Pancreas (tissue), 10 donors: ENCODE measurements at regions not wholly inside any gene's neighbourhood (a gene's known extent, or its start where the extent isn't known, plus 50 kb on each side); places are given as distances from the start of the nearest gene placed in this dataset.

Experiments
- ATAC-seq, 4 donors: fragments of 200-7000 bp; cut with Tn5 transposase; one replicate each; pipeline versions ENCODE4 v1.8.0 to v1.9.1; 2020; ENCODE audit warnings: mild to moderate bottlenecking in 4 of 4, moderate library complexity in 4 of 4
- DNase-seq, 6 donors: peaks; one replicate each; pipeline ENCODE4 v3.0.0-alpha.2; 2020
- FAIRE-seq: peaks from 2 replicates; lab custom pipeline; 2012; peaks lifted over from hg19 to GRCh38; lab: Jason Lieb, UNC
- H3K27ac ChIP-seq, 4 donors: fragments of 200-600 bp; sonication (generic); 1 replicate in 3 of 4; 2 replicates in 1 of 4; pipeline versions ENCODE4 v1.5.0 to v1.8.0; 2020
- H3K27me3 ChIP-seq, 4 donors: fragments of 200-600 bp; one replicate each; pipeline ENCODE4 v1.8.0; 2021
- H3K36me3 ChIP-seq, 3 donors: fragments of 200-600 bp; sonication (generic) in 1 of 3; one replicate each; pipeline versions ENCODE4 v1.5.0 to v1.8.0; 2020 to 2021
- H3K4me1 ChIP-seq, 3 donors: fragments of 200-600 bp; one replicate each; pipeline ENCODE4 v1.8.0; 2021
- H3K4me3 ChIP-seq, 4 donors: fragments of 200-600 bp; sonication (generic) in 2 of 4; one replicate each; pipeline versions ENCODE4 v1.5.0 to v1.8.0; 2020 to 2021
- H3K9me3 ChIP-seq, 4 donors: fragments of 200-600 bp; one replicate each; pipeline ENCODE4 v1.8.0; 2021
- WGBS, 2 donors: extraction: QIAGEN DNeasy Blood & Tissue Kit; methylation state at CpG; one replicate each; pipeline ENCODE4 v1.1.7; 2013; 5-methylcytosine and 5-hydroxymethylcytosine counted together
- intact Hi-C, 3 donors: fragments of 100-400 bp; cut with DNase I; formaldehyde crosslinking; loops; one replicate each; pipeline versions ENCODE4 v1.11.1 to v1.14.2; 2022
- TF ChIP-seq, protein P1 (sequence below), 4 donors: fragments of 200-600 bp; sonication (generic) in 3 of 4; IDR thresholded peaks; one replicate each; pipeline versions ENCODE4 v1.5.0 to v1.8.0; 2021; ENCODE audit warnings: antibody characterized with exemption in 4 of 4
- donor health status: healthy with polysubstance abuse.
- donor health status: DM: no; HTN: no; CAD: no; lungs with moderate emphysema.
- donor health status: DM: no; HTN: no; CAD: no.
- donor health status: control.
- donor health status: control.
- donor health status: Bipolar disorder and iron deficiency.
- donor health status: DM: yes; HTN: yes; CAD: no.
- donor health status: DM: no; HTN: no; CAD: no.
- donor health status: DM: no; HTN: no; CAD: no.
- donor health status: DM: yes; HTN: yes; CAD: no.

DNA sequence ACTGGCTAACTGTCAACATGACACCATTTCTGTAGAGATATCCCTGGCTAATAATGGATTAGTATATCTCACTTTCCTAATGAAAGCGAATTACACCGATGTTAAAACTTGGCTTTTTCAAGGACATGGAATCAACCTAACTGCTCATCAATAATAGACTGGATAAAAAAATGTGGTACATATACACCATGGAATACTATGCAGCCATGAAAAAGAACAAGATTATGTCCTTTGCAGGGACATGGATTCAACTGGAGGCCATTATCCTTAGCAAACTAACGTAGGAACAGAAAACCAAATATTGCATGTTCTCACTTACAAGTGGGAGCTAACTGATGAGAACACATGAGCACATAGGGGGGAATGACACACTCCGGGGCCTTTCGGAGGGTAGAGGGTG is 62.6 kb downstream of the ZIC1 start:
- WGBS, 2 donors, result 73 to 82% methylated on average over 5 of the region's 5 CpGs
- ATAC-seq, result no peak
- intact Hi-C loops, result no loop called here

DNA sequence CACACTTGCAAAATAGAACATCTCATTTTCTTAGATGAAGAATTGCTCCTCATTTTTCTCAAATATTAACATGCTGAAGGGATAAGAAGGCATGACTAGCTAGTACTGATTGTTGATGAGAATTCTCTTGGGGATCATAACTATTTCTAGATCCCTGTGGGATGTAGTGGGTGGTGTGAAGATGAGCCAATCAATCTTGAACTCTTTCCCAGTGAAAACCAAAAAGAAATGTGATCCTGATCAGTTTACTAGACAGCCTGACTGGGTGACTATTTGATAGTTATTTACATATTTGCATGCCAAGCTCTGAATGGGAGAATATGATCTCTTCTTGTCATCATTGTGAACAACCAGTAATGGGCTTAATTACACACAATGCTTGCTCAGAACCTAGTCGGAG is 63.7 kb downstream of the ZIC1 start:
- Histone ChIP-seq H3K4me3 (no peak overlapping the region), H3K9me3 (no peaks in the 10 kb centered on the region), H3K36me3 (no peaks in the 10 kb centered on the region), H3K27me3 (peaks cover 0 to 3% (median 0%) of the 10 kb centered on the region in 4 donors), H3K4me1 (no peaks in the 10 kb centered on the region), H3K27ac (no peak overlapping the region)
- ATAC-seq (no peak), FAIRE-seq (no peak), DNase-seq (no peak)
- intact Hi-C loops, result no loop called here
- TF ChIP-seq, protein P1, sequence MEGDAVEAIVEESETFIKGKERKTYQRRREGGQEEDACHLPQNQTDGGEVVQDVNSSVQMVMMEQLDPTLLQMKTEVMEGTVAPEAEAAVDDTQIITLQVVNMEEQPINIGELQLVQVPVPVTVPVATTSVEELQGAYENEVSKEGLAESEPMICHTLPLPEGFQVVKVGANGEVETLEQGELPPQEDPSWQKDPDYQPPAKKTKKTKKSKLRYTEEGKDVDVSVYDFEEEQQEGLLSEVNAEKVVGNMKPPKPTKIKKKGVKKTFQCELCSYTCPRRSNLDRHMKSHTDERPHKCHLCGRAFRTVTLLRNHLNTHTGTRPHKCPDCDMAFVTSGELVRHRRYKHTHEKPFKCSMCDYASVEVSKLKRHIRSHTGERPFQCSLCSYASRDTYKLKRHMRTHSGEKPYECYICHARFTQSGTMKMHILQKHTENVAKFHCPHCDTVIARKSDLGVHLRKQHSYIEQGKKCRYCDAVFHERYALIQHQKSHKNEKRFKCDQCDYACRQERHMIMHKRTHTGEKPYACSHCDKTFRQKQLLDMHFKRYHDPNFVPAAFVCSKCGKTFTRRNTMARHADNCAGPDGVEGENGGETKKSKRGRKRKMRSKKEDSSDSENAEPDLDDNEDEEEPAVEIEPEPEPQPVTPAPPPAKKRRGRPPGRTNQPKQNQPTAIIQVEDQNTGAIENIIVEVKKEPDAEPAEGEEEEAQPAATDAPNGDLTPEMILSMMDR (IDR thresholded peaks at IDR 0.05), result no peak
- WGBS, 2 donors, result 65 to 78% methylated on average over 1 of the region's 1 CpG

More for the DNA sequence above, 62.6 kb downstream of the ZIC1 start:
- Histone ChIP-seq H3K9me3 (no peaks in the 10 kb centered on the region), H3K4me1 (no peaks in the 10 kb centered on the region), H3K36me3 (no peaks in the 10 kb centered on the region), H3K27ac (no peak overlapping the region), H3K27me3 (peaks cover 0 to 3% (median 0%) of the 10 kb centered on the region in 4 donors), H3K4me3 (no peak overlapping the region)
- DNase-seq, result no peak
- no peak for FAIRE-seq
- TF ChIP-seq, protein P1 (IDR thresholded peaks at IDR 0.05), result no peak

DNA sequence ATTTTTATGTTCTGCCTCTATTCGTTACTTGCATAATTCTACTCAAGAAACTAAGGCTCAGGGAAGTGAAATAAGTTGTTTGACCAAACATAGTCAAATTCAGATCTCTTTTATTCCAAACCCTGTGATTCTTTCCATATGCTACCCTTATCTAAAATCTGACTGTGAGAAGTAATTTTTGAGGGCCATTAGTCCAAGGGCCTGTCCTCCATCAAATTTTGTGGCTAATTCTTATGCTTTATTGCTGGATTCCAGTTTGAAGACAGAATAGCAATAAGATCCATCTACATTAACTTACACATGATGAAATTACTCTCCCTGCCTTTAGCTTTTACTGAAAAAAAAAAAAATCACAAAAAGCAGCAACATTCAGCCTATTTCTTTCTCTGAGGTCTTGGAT is 74.0 kb downstream of the ZIC1 start:
- TF ChIP-seq, protein P1 (IDR thresholded peaks at IDR 0.05), result no peak
- FAIRE-seq (no peak), DNase-seq (no peak), ATAC-seq (no peak)
- intact Hi-C loops, result no loop called here
- Histone ChIP-seq H3K9me3 (no peaks in the 10 kb centered on the region), H3K27ac (no peak overlapping the region), H3K27me3 (no peaks in the 10 kb centered on the region), H3K36me3 (no peaks in the 10 kb centered on the region), H3K4me1 (no peaks in the 10 kb centered on the region), H3K4me3 (no peak overlapping the region)
- WGBS, 2 donors, result 46 to 49% methylated on average over 1 of the region's 1 CpG

DNA sequence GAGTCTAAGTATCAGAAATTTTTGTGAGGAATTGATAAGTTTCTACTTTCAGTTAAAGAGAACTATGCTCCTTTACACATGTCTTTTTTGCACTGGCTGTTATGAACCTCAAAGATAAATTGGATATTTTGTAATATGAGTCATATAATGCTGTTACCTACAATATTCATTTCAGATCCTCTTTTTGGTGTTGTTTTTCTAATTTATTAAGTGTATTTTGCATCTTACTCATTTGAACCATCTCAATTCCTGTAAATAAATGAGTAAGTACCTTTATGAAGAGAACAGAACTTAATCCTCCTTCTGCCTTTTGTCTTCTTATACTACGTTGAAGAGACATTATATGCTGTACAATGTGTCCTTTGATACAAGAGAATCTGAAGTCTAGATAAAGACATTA is 74.4 kb downstream of the ZIC1 start:
- Histone ChIP-seq H3K9me3 (no peaks in the 10 kb centered on the region), H3K27ac (no peak overlapping the region), H3K4me3 (no peak overlapping the region), H3K4me1 (no peaks in the 10 kb centered on the region), H3K27me3 (no peaks in the 10 kb centered on the region), H3K36me3 (no peaks in the 10 kb centered on the region)
- FAIRE-seq (no peak), ATAC-seq (no peak), DNase-seq (no peak)
- WGBS, 2 donors, result 45 to 48% methylated on average over 1 of the region's 1 CpG
- intact Hi-C loops, result no loop called here
- TF ChIP-seq, protein P1 (IDR thresholded peaks at IDR 0.05), result no peak

DNA sequence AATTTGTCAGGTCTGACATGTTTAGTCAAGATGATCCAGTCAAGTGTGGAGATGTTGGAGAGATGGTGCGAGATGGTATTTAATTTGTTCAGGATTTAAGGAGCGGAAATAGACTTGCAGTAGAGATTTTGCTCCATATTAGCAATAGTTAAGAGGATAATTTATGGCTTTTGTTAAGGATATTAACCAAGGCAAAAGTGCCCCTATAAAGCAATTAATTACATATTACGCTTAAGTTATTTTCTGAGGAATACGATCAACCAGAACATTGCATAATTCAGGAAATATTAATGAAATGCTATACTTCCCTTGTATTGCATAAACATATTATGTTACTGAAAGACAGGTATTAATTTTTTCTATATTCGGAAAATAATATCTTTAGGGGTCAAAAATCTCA is 83.9 kb downstream of the ZIC1 start:
- H3K27me3 ChIP-seq, result no peaks in the 10 kb centered on the region
- intact Hi-C loops, result no loop called here

More for the DNA sequence above, 83.9 kb downstream of the ZIC1 start:
- Histone ChIP-seq H3K9me3 (no peaks in the 10 kb centered on the region), H3K4me1 (no peaks in the 10 kb centered on the region), H3K27ac (no peak overlapping the region), H3K36me3 (no peaks in the 10 kb centered on the region), H3K4me3 (no peak overlapping the region)
- 79 to 88% methylated on average over 5 of the region's 5 CpGs for WGBS, 2 donors
- no peak for FAIRE-seq
- ATAC-seq, result no peak
- TF ChIP-seq, protein P1 (IDR thresholded peaks at IDR 0.05), result no peak
- no peak for DNase-seq
